Right cardiac atrium (tissue), 5 donors: ENCODE measurements at regions not wholly inside any gene's neighbourhood (a gene's known extent, or its start where the extent isn't known, plus 50 kb on each side); places are given as distances from the start of the nearest gene placed in this dataset.
"Not testable (repeated sequence)": the region's sequence is repeated elsewhere in the genome, so short reads cannot be mapped to it uniquely, and the experiment has no call there.

Source experiments
- ATAC-seq, 2 donors: fragments of 200-7000 bp; cut with Tn5 transposase; one replicate each; pipeline versions ENCODE4 v1.8.0 to v1.9.1; 2020; ENCODE audit warnings: moderate library complexity in 2 of 2, mild to moderate bottlenecking in 1 of 2
- DNase-seq, 3 donors: peaks; one replicate each; pipeline ENCODE4 v3.0.0-alpha.2; 2020
- H3K27ac ChIP-seq: one replicate; pipeline ENCODE4 v1.5.1; 2013; ENCODE audit warnings: mild to moderate bottlenecking, low read length, control low read depth, moderate library complexity
- H3K27me3 ChIP-seq: one replicate; pipeline ENCODE4 v1.6.1; 2013; ENCODE audit not compliant: control insufficient read depth, insufficient read depth
- H3K4me1 ChIP-seq: one replicate; pipeline ENCODE4 v1.6.1; 2013; ENCODE audit warnings: low read length; ENCODE audit not compliant: control insufficient read depth, insufficient read depth
- H3K4me3 ChIP-seq: one replicate; pipeline ENCODE4 v1.5.1; 2013; ENCODE audit warnings: low read length, control low read depth
- H3K9me3 ChIP-seq: one replicate; pipeline ENCODE4 v1.6.1; 2013; ENCODE audit warnings: low read length; ENCODE audit not compliant: control insufficient read depth
- WGBS: extraction: QIAGEN DNeasy Blood & Tissue Kit; methylation state at CpG from one replicate; pipeline ENCODE4 v1.1.7; 2013; 5-methylcytosine and 5-hydroxymethylcytosine counted together
- intact Hi-C, 4 donors: fragments of 100-400 bp; cut with DNase I; formaldehyde crosslinking; loops; one replicate each; pipeline versions ENCODE4 v1.11.0 to v1.14.0; 2022 to 2023
- donor health status: healthy with polysubstance abuse.
- donor health status: DM: no; HTN: yes; CAD: no.
- donor health status: DM: no; HTN: no; CAD: no.
- donor health status: DM: no; HTN: yes; CAD: no; lungs with severe emphysema.
- donor health status: DM: yes; HTN: yes; CAD: no.

GRCh38 chr1:146317785-146318184, 89.0 kb upstream of the NOTCH2NLA start:
- H3K27me3 ChIP-seq, H3K4me3 ChIP-seq, H3K27ac ChIP-seq, DNase-seq, H3K9me3 ChIP-seq, intact Hi-C loops, ATAC-seq, H3K4me1 ChIP-seq: not testable (repeated sequence)
- 86% methylated on average over 1 of the region's 1 CpG for WGBS

DNA sequence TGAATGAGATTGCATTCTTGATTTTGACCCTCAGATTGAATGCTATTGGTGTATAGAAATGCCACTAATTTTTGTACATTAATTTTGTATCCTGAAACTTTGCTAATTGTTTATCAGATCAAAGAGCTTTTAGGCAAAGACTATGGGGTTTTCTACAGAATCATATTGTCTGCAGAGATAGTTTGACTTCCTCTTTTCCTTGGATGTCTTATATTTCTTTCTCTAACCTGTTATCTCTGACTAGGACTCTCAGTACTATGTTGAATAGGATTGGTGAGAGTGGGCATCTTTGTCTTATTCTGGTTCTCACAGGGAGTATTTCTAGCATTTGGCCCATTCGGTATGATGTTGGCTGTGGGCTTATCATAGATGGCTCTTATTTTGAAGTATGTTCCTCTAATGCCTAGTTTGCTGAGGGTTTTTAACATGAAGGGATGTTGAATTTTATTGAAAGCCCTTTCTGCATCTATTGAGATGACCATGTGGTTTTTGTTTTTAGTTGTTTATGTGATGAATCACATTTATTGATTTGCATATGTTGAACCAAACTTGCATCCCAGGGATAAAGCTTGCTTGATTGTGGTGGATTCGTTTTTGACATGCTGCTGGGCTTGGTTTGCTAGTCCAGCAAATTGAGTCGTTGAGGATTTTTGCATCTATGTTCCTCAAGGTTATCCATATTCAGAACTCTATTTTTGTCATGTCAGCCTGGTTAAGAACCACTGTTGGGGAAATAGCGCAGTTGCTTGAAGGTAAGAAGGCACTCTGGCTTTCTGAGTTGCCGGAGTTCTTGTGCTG, 85.8 kb upstream of the NOTCH2NLA start:
- intact Hi-C loops, H3K4me3 ChIP-seq: not testable (repeated sequence)

DNA sequence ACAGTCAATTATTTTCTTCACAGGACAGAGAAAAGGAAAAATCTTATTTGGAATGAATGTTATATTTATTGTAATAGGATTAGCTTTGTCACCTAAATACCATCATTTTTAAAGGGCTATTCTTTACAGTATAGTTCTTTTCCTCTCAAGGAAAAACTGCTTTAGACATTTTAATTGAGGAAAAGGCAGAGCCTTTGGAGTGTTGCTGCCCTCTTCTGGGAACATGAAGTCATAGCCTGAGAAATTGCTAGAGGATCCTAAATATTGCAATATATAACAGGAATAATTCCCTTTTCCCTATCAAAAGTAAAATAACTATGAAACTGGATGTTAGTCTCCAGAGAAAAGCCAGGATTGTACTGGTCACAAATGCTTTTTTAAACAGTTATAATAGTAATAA, 81.8 kb upstream of the NOTCH2NLA start:
- DNase-seq, H3K9me3 ChIP-seq, intact Hi-C loops, H3K4me3 ChIP-seq, H3K4me1 ChIP-seq, H3K27ac ChIP-seq, H3K27me3 ChIP-seq: not testable (repeated sequence)
- ATAC-seq, result peak in 1 of 2 donors; percentile 60

More for the DNA sequence above, 85.8 kb upstream of the NOTCH2NLA start:
- H3K27ac ChIP-seq, DNase-seq, H3K9me3 ChIP-seq, H3K27me3 ChIP-seq, ATAC-seq, H3K4me1 ChIP-seq: not testable (repeated sequence)
- no CpG with 5 or more reads among the region's 5 CpGs for WGBS

- H3K4me3 ChIP-seq, H3K27ac ChIP-seq, intact Hi-C loops, DNase-seq, H3K4me1 ChIP-seq, H3K27me3 ChIP-seq, H3K9me3 ChIP-seq: not testable (repeated sequence)
- ATAC-seq, result peak; percentile 92
- no CpG with 5 or more reads among the region's 1 CpG for WGBS
These were observed 80.6 kb upstream of the NOTCH2NLA start for GRCh38 chr1:146309427-146309826.

DNA sequence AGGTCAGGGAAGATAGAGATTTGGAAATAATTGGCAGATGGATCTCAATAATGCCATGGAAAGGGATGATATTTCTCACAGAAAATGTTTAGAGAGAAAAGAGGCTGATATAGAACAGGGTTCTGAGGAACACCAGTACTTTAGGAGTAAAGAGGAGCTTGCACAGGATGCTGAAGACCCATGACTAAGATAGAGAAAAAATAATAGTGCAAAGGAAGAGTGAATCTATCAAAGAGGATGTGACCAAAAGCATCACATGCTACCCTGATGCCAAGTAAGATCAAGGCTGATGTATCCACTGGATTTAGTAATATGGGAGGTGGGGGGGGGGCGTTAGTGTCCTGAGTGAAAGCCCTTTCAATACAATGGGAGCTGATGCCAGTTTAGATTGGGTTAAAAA, 80.1 kb upstream of the NOTCH2NLA start:
- H3K27me3 ChIP-seq, ATAC-seq, H3K4me1 ChIP-seq, H3K9me3 ChIP-seq, H3K4me3 ChIP-seq, DNase-seq, intact Hi-C loops, H3K27ac ChIP-seq: not testable (repeated sequence)
- WGBS, result no CpG with 5 or more reads among the region's 1 CpG

DNA sequence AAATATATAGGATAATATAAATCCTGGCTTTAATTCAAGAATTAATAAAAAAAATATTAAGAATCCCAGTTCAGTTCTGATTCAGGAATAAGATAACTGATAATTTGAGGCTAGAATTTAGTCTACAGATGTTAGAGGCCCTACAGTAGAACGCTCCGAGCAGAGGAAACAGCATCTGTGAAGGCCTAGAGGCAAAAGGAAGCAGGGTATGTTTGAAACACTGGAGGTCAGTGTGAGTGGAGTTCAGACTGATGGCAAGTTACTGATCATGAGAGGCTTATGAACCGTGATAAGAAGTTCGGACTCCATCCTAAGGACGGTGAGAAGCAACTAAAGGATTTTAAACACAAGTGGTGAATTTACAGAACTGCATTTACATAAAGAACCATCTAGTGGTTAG, 79.3 kb upstream of the NOTCH2NLA start:
- H3K27ac ChIP-seq, DNase-seq, H3K4me1 ChIP-seq, H3K9me3 ChIP-seq, H3K27me3 ChIP-seq, intact Hi-C loops, H3K4me3 ChIP-seq: not testable (repeated sequence)
- ATAC-seq, result peak in 1 of 2 donors; percentile 68
- 66% methylated on average over 3 of the region's 5 CpGs for WGBS

DNA sequence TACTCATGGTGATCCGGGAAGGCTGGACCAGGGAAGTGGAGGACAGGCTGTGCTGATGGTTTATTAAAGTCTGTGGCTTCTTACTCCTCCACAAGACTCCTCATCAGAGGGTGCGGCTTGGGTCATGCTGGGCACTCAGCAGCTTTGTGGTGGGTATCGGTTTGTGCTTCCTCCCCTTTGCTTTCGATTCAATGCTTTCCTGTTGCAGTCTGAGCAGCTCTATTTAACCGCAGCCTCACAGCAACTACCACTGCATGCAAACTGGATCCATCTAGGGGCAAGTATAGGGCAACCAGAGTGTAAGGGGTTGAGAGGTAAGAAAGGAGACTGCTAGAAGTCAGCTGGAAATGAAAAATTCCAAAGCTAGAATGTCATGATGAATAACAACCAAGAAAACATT, 78.8 kb upstream of the NOTCH2NLA start:
- H3K27me3 ChIP-seq, DNase-seq, H3K4me1 ChIP-seq, H3K4me3 ChIP-seq, H3K27ac ChIP-seq, intact Hi-C loops, H3K9me3 ChIP-seq: not testable (repeated sequence)
- WGBS, result no CpG with 5 or more reads among the region's 5 CpGs
- ATAC-seq, result peak; percentile 46 to 54

DNA sequence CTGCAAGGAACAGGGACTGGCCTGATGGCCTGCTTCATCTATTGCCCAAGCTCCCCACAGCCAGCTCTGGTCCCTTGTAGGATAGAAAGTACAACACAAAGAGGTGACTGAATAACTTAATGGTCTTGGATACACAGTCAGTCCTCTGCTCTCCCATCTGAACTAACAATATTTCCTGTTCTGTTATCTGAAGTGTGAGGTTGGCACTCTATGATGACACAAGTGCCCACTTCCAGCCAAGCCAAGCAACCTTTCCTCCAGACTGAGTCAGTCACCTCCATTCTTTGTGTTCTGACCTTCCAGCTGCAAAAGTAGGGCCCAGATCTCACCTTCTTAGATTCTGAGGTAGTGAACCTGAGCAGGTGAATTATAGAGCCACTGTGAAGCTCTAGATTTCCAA, 77.8 kb upstream of the NOTCH2NLA start:
- H3K4me3 ChIP-seq, H3K9me3 ChIP-seq, H3K27ac ChIP-seq, DNase-seq, intact Hi-C loops, H3K27me3 ChIP-seq, H3K4me1 ChIP-seq: not testable (repeated sequence)
- peak; percentile 50 to 55 for ATAC-seq

DNA sequence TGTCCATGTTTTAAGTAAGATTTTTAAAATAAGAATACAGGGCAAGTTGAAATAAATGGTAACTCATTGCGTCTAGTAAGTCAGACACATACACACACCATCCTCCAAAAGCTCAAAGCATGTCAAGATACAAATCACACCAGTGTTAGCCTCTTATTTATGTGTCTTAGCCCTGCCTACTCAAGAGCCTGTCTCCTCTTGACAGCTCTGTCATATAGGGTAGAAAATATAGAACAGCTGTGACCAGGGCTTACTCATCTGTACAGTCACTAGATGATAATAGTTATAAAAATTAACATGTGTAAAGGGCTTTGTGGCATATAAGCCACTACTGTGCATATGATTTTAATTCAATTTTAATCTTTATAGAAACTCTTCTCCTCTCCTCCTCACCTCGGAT, 76.6 kb upstream of the NOTCH2NLA start:
- DNase-seq, result not testable (repeated sequence)
- WGBS, result no CpG with 5 or more reads among the region's 2 CpGs

DNA sequence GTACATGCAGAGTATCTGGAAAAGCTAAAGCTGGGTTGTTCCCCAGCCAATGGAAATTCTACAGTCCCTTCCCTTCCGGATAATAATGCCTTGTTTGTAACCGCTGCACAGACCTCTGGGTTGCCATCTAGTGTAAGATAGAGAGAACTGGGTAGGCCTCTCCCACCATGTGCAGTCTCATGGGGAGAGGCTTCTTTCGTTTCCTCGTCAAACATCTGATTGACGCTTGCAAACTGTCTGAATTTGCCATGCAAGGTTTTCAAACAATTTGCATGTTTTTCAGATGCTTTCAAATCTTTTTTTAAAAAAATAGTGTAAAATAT, 69.7 kb upstream of the NOTCH2NLA start:
- peak; percentile 98 for ATAC-seq
- WGBS, result no CpG with 5 or more reads among the region's 5 CpGs
- intact Hi-C loops, result not testable (repeated sequence)

More for the DNA sequence above, 76.6 kb upstream of the NOTCH2NLA start:
- ATAC-seq, intact Hi-C loops, H3K4me1 ChIP-seq, H3K4me3 ChIP-seq, H3K9me3 ChIP-seq, H3K27ac ChIP-seq, H3K27me3 ChIP-seq: not testable (repeated sequence)

GRCh38 chr1:146297781-146298574, 69.2 kb upstream of the NOTCH2NLA start:
- DNase-seq, intact Hi-C loops, H3K27ac ChIP-seq, H3K9me3 ChIP-seq, H3K27me3 ChIP-seq, H3K4me1 ChIP-seq, H3K4me3 ChIP-seq: not testable (repeated sequence)
- WGBS, result no CpG with 5 or more reads among the region's 68 CpGs
- ATAC-seq, result peak; percentile 84 to 88

More for the DNA sequence above, 69.7 kb upstream of the NOTCH2NLA start:
- H3K27ac ChIP-seq, H3K4me3 ChIP-seq, DNase-seq, H3K9me3 ChIP-seq, H3K4me1 ChIP-seq, H3K27me3 ChIP-seq: not testable (repeated sequence)
